DOHH2 (cell line): ENCODE measurements at regions not wholly inside any gene's neighbourhood (a gene's known extent, or its start where the extent isn't known, plus 50 kb on each side); places are given as distances from the start of the nearest gene placed in this dataset.

Experiments
- H3F3A ChIP-seq: fragments of 200-600 bp; sonication (generic), shearing (Covaris generic); 2 replicates; pipeline ENCODE4 v1.6.0; 2016; ENCODE audit warnings: antibody characterized with exemption, mild to moderate bottlenecking; ENCODE audit not compliant: control insufficient read depth, insufficient read depth
- H3K27ac ChIP-seq: fragments of 200-600 bp; sonication (generic); 2 replicates; pipeline ENCODE4 v1.5.1; 2014; ENCODE audit warnings: low read depth, mild to moderate bottlenecking, low read length, moderate library complexity
- H3K27me3 ChIP-seq: fragments of 200-600 bp; sonication (generic); 2 replicates; pipeline ENCODE4 v1.6.1; 2014; ENCODE audit warnings: mild to moderate bottlenecking, low read length, mixed read lengths; ENCODE audit not compliant: control insufficient read depth
- H3K36me3 ChIP-seq: fragments of 200-600 bp; sonication (generic); 2 replicates; pipeline ENCODE4 v1.6.1; 2014; ENCODE audit warnings: mild to moderate bottlenecking, low read length, moderate library complexity, mixed read lengths; ENCODE audit not compliant: control insufficient read depth
- H3K4me1 ChIP-seq: fragments of 200-600 bp; sonication (generic); 2 replicates; pipeline ENCODE4 v1.6.1; 2014; ENCODE audit warnings: mild to moderate bottlenecking, low read length, mixed read lengths; ENCODE audit not compliant: control insufficient read depth
- H3K4me2 ChIP-seq: fragments of 200-600 bp; sonication (generic); 2 replicates; pipeline ENCODE4 v1.6.0; 2014; ENCODE audit warnings: mild to moderate bottlenecking, low read length, moderate library complexity
- H3K4me3 ChIP-seq: fragments of 200-600 bp; sonication (generic); 2 replicates; pipeline ENCODE4 v1.5.1; 2014; ENCODE audit warnings: mild to moderate bottlenecking, low read length, mixed read lengths
- H3K79me2 ChIP-seq: fragments of 200-600 bp; sonication (generic); 2 replicates; pipeline ENCODE4 v1.6.1; 2014; ENCODE audit warnings: mild to moderate bottlenecking, low read length, mixed read lengths; ENCODE audit not compliant: control insufficient read depth
- H3K9me2 ChIP-seq: fragments of 200-600 bp; sonication (generic); replicated peaks from 2 replicates; pipeline ENCODE4 v1.6.1; 2014; ENCODE audit warnings: mild to moderate bottlenecking, low read length, mixed read lengths; ENCODE audit not compliant: control insufficient read depth
- H3K9me3 ChIP-seq: fragments of 200-600 bp; sonication (generic); 2 replicates; pipeline ENCODE4 v1.6.1; 2014; ENCODE audit warnings: antibody characterized with exemption, low read length, mixed read lengths; ENCODE audit not compliant: control insufficient read depth, insufficient read depth
- H4K20me1 ChIP-seq: fragments of 200-600 bp; sonication (generic); 2 replicates; pipeline ENCODE4 v1.6.0; 2014; ENCODE audit warnings: low read depth, mild to moderate bottlenecking, antibody characterized with exemption, low read length, moderate library complexity; ENCODE audit not compliant: control insufficient read depth, insufficient read depth
- EZH2phosphoT487 ChIP-seq: fragments of 200-600 bp; sonication (generic); IDR thresholded peaks from 2 replicates; pipeline ENCODE4 v1.6.1; 2017; ENCODE audit warnings: borderline replicate concordance, mild to moderate bottlenecking, antibody characterized with exemption, low read length, moderate library complexity, mixed read lengths
- TF ChIP-seq, protein P1 (sequence below): fragments of 200-600 bp; sonication (generic); IDR thresholded peaks from one replicate; pipeline ENCODE4 v1.5.1; 2014; ENCODE audit warnings: antibody characterized with exemption, mild to moderate bottlenecking, low read depth, low read length; ENCODE audit not compliant: poor library complexity, severe bottlenecking

DNA sequence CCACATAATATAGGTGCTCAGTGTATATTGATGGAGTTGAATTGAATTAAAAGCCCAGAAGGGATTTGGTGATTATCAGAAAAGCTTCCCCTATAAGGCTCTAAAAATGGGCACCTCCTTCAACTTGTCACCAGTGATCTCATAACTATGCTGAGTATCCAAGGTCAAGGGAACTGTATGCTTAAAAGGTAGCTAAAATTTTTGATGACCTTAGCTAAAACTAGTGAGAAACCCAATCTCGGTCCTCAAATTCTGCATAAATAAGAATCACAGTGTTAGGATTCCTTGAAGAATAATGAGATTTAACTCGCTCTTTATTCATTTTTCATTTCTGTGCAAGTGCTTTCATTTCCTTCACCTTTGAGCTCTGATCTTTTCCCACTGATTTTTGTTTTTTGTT lies 87.7 kb upstream of the AP1S2 start:
- H3K4me2 ChIP-seq, result no peak overlapping the region
- H3K27ac ChIP-seq, result no peak overlapping the region
- no peaks in the 10 kb centered on the region for H3K9me2 ChIP-seq
- H3K4me3 ChIP-seq, result no peak overlapping the region
- no peaks in the 10 kb centered on the region for H3K4me1 ChIP-seq
- TF ChIP-seq EZH2phosphoT487, result no peak
- TF ChIP-seq, protein P1, sequence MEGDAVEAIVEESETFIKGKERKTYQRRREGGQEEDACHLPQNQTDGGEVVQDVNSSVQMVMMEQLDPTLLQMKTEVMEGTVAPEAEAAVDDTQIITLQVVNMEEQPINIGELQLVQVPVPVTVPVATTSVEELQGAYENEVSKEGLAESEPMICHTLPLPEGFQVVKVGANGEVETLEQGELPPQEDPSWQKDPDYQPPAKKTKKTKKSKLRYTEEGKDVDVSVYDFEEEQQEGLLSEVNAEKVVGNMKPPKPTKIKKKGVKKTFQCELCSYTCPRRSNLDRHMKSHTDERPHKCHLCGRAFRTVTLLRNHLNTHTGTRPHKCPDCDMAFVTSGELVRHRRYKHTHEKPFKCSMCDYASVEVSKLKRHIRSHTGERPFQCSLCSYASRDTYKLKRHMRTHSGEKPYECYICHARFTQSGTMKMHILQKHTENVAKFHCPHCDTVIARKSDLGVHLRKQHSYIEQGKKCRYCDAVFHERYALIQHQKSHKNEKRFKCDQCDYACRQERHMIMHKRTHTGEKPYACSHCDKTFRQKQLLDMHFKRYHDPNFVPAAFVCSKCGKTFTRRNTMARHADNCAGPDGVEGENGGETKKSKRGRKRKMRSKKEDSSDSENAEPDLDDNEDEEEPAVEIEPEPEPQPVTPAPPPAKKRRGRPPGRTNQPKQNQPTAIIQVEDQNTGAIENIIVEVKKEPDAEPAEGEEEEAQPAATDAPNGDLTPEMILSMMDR, result no peak
- no peaks in the 10 kb centered on the region for H3K27me3 ChIP-seq
- no peaks in the 10 kb centered on the region for H3F3A ChIP-seq
- no peaks in the 10 kb centered on the region for H3K79me2 ChIP-seq
- no peaks in the 10 kb centered on the region for H3K36me3 ChIP-seq
- no peaks in the 10 kb centered on the region for H3K9me3 ChIP-seq
- H4K20me1 ChIP-seq, result no peaks in the 10 kb centered on the region

DNA sequence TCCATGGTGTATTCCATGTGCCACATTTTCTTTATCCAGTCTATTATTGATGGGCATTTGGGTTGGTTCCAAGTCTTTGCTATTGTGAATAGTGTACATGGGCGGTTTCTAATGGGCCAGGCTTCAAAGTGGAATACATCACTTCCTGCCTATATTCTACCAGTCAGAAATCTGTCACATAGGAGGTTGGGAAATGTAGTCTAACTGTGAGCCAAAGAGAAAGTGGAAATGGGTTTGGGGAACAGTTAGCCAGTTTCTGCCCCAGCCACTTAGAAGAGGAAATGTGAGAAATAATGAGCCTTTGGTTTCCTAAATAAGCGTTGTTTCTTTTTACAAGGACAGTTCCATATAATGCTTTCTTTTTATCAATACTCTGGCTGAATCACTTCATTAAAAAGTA lies 85.1 kb upstream of the AP1S2 start:
- H3K79me2 ChIP-seq, result no peaks in the 10 kb centered on the region
- H3K9me2 ChIP-seq, result no peaks in the 10 kb centered on the region
- no peaks in the 10 kb centered on the region for H4K20me1 ChIP-seq
- no peak overlapping the region for H3K4me2 ChIP-seq
- no peak overlapping the region for H3K4me3 ChIP-seq
- H3K4me1 ChIP-seq, result no peaks in the 10 kb centered on the region
- no peaks in the 10 kb centered on the region for H3F3A ChIP-seq
- no peaks in the 10 kb centered on the region for H3K9me3 ChIP-seq
- TF ChIP-seq, protein P1, result no peak
- TF ChIP-seq EZH2phosphoT487, result no peak
- H3K27me3 ChIP-seq, result no peaks in the 10 kb centered on the region
- H3K36me3 ChIP-seq, result no peaks in the 10 kb centered on the region
- H3K27ac ChIP-seq, result no peak overlapping the region

DNA sequence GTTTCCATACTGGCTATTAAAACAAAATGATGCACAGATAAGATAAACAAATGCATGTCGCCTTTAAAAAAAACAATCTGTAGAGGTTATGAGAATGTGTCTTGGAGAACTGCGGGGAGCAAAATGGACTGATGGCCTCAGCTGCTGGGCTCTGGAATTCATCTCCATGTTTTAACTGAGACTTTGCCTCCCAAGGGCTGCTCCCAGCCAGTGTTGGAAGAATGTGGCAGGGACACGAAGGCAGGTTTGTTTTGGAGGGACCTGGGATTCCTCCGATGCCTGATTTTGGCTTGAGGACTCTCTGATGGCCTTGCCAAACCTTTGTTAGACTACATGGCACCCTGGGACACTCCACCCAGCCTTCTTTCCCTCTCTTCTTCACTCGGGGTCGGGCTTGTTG lies 83.5 kb upstream of the AP1S2 start:
- no peaks in the 10 kb centered on the region for H3K36me3 ChIP-seq
- H3K9me3 ChIP-seq, result no peaks in the 10 kb centered on the region
- no peak overlapping the region for H3K27ac ChIP-seq
- no peaks in the 10 kb centered on the region for H3K4me1 ChIP-seq
- H3K27me3 ChIP-seq, result no peaks in the 10 kb centered on the region
- H3K79me2 ChIP-seq, result no peaks in the 10 kb centered on the region
- no peaks in the 10 kb centered on the region for H3F3A ChIP-seq
- H4K20me1 ChIP-seq, result no peaks in the 10 kb centered on the region
- no peak overlapping the region for H3K4me3 ChIP-seq
- TF ChIP-seq, protein P1, result no peak
- no peak for TF ChIP-seq EZH2phosphoT487
- H3K4me2 ChIP-seq, result no peak overlapping the region
- no peaks in the 10 kb centered on the region for H3K9me2 ChIP-seq

DNA sequence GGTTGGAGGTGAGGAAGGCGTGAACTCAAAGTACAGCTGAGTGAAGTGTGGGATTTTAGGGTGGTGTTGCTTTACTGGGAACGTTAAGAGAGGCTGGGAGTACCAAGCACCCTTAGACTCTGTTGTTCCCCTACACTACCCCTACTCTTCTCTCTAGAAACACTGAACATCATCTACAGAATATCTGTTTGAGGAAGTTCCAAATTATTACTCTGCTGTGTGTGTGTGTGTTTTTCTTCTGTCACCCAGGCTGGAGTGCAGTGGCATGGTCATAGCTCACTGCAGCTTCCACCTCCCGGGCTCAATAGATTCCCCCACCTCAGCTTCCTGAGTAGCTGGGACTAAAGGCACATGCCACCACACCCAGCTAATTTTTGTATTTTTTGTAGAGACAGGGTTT lies 76.7 kb upstream of the AP1S2 start:
- no peaks in the 10 kb centered on the region for H3K9me2 ChIP-seq
- no peak overlapping the region for H3K4me3 ChIP-seq
- H3K4me1 ChIP-seq, result peaks cover 17% of the 10 kb centered on the region
- no peaks in the 10 kb centered on the region for H3K79me2 ChIP-seq
- H3K9me3 ChIP-seq, result no peaks in the 10 kb centered on the region
- no peak overlapping the region for H3K27ac ChIP-seq
- no peaks in the 10 kb centered on the region for H3F3A ChIP-seq
- no peaks in the 10 kb centered on the region for H3K27me3 ChIP-seq
- TF ChIP-seq, protein P1, result no peak
- TF ChIP-seq EZH2phosphoT487, result no peak
- H3K4me2 ChIP-seq, result peak overlapping the region; percentile 27; the same call in 1 of the 2 replicates
- no peaks in the 10 kb centered on the region for H4K20me1 ChIP-seq
- no peaks in the 10 kb centered on the region for H3K36me3 ChIP-seq
